PC-3 (cell line): ENCODE measurements at regions not wholly inside any gene's neighbourhood (a gene's known extent, or its start where the extent isn't known, plus 50 kb on each side); places are given as distances from the start of the nearest gene placed in this dataset.
"Not testable (repeated sequence)": the region's sequence is repeated elsewhere in the genome, so short reads cannot be mapped to it uniquely, and the experiment has no call there.

Experiments
- EZH2 ChIP-seq: fragments of 300-600 bp; sonication (generic); IDR thresholded peaks from one replicate; pipeline ENCODE4 v1.6.1; 2017; ENCODE audit warnings: antibody characterized with exemption, mild to moderate bottlenecking, low read length; ENCODE audit not compliant: unreplicated experiment
- EZH2phosphoT487 ChIP-seq: fragments of 300-600 bp; sonication (generic); IDR thresholded peaks from 2 replicates; pipeline ENCODE4 v1.6.1; 2018; ENCODE audit warnings: mild to moderate bottlenecking, antibody characterized with exemption, low read length, borderline replicate concordance
- TF ChIP-seq, protein P1 (sequence below): fragments of 300-600 bp; sonication (generic); conservative IDR thresholded peaks from 2 replicates; pipeline ENCODE4 v1.5.1; 2017; ENCODE audit warnings: antibody characterized with exemption, low read depth, mild to moderate bottlenecking, low read length

DNA sequence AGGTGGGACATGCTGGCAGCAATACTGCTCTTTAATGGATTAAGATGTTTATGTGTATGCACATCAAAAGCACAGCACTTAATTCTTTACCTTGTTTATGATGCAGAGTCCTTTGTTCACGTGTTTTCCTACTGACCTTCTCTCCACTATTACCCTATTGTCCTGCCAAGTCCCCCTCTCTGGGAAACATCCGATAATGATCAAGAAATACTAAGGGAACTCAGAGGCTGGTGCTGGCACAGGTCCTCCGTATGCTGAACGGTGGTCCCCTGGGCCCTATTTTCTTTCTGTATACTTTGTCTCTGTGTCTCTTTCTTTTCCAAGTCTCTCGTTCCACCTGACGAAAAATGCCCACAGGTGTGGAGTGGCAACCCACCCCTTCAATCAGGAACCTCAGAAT, 84.0 kb upstream of the ALDH3B2 start:
- not testable (repeated sequence) for TF ChIP-seq EZH2phosphoT487, EZH2
- TF ChIP-seq, protein P1, sequence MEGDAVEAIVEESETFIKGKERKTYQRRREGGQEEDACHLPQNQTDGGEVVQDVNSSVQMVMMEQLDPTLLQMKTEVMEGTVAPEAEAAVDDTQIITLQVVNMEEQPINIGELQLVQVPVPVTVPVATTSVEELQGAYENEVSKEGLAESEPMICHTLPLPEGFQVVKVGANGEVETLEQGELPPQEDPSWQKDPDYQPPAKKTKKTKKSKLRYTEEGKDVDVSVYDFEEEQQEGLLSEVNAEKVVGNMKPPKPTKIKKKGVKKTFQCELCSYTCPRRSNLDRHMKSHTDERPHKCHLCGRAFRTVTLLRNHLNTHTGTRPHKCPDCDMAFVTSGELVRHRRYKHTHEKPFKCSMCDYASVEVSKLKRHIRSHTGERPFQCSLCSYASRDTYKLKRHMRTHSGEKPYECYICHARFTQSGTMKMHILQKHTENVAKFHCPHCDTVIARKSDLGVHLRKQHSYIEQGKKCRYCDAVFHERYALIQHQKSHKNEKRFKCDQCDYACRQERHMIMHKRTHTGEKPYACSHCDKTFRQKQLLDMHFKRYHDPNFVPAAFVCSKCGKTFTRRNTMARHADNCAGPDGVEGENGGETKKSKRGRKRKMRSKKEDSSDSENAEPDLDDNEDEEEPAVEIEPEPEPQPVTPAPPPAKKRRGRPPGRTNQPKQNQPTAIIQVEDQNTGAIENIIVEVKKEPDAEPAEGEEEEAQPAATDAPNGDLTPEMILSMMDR = not testable (repeated sequence)
